Skeletal muscle cell (primary cell): ENCODE measurements at regions not wholly inside any gene's neighbourhood (a gene's known extent, or its start where the extent isn't known, plus 50 kb on each side); places are given as distances from the start of the nearest gene placed in this dataset.

Experiments
- DNase-seq: peaks from one replicate; pipeline ENCODE4 v3.0.0-alpha.2; 2010; ENCODE audit warnings: low read depth
- H3K4me3 ChIP-seq: 2 replicates; pipeline ENCODE4 v1.5.1; 2011; ENCODE audit warnings: low read depth, mild to moderate bottlenecking, control low read depth, low read length, moderate library complexity

GRCh38 chr13:63149375-63149774 is 1733.7 kb upstream of the PCDH20 start:
- H3K4me3 ChIP-seq, result no peak overlapping the region

GRCh38 chr13:63139277-63139676 is 1723.6 kb upstream of the PCDH20 start:
- no peak for DNase-seq

More at GRCh38 chr13:63149375-63149774, 1733.7 kb upstream of the PCDH20 start:
- no peak for DNase-seq

GRCh38 chr13:63129995-63130394 is 1714.3 kb upstream of the PCDH20 start:
- no peak for DNase-seq
- no peak overlapping the region for H3K4me3 ChIP-seq

More at GRCh38 chr13:63139277-63139676, 1723.6 kb upstream of the PCDH20 start:
- H3K4me3 ChIP-seq, result no peak overlapping the region

DNA sequence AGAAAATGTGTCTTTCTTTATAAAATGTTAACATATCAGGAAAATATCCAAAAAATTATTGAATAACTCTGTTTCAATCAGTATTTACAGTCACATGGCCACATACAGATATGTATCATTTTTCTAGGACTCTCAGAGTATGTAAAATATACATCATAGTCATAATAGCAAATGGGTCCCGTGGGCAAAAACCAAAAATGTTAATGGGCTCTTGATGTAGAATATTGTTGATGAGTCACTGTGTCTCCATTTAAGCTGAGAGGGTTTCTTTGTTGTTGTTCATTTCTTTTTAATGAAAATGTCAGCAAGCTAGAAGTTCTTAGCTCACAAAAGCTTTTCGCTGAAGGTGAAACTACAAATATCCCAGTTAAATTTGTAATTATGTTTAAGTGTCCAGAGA is 1713.1 kb upstream of the PCDH20 start:
- no peak overlapping the region for H3K4me3 ChIP-seq
- DNase-seq, result peak; percentile 8

DNA sequence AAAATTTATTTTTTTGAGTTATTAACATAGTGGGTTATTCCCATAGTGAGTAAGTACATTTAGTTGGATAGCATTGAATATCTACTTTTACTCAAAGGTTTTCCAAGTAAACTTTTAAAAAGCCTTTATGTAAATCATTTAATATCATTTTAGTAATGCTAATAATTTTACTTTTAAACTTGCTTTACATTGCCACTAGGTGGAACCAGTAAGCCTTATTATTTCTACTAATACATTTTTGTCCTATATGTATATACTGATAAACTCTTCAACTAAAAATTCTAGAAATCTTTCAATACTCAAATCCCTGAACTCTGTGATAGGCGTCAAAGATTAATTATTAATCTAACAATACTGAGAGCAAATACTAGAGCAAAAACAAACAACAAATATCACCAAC is 1709.2 kb upstream of the PCDH20 start:
- H3K4me3 ChIP-seq, result no peak overlapping the region
- no peak for DNase-seq

GRCh38 chr13:63120883-63121282 is 1705.2 kb upstream of the PCDH20 start:
- DNase-seq, result no peak
- H3K4me3 ChIP-seq, result no peak overlapping the region

DNA sequence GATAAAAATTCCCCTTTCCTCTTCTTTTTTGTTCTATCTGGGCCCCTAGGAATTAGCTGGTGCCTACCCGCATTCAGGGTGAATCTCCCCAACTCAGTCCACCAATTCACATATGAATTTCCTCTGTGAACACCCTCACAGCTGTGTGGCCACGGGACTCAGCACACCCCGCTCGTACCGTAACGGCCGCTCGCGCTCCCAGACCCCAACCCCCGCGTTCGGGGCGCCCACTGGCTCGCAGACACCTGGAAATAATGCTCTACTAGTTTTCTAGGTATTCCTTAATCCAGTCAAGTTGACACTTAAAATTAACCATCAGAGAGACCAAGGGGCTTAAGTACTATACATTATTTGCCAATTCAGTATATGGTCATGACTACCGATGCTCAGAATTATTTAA is 1702.1 kb upstream of the PCDH20 start:
- no peak for DNase-seq
- no peak overlapping the region for H3K4me3 ChIP-seq

DNA sequence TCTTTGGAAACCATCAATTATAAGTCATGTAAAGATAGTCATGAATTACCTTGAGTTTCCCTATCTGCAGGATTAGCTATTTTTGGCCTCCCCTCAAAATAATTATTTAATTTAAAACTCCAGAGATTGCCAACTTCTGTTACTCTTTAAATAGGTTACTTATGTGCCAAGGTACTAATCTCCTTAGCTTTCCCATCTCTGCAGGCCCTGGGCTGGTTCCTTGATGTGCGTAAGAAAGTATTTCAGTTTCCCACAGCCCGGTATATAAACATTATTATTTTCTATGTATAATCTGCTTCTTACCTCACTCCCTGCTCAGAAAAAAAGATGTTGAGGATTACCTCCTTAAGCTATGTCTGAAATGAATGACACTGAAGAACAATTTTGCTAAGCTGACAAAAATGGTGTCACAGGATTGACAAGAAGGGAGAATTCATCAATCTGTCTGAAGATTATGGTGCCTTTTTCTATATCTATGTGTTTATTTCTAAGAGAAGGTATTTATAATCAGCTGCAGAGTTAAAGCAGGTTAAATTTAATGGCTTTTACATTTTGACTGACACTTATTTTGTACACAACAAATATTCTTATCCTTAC is 1697.2 kb upstream of the PCDH20 start:
- no peak for DNase-seq
- H3K4me3 ChIP-seq, result no peak overlapping the region

GRCh38 chr13:63110466-63110865 is 1694.8 kb upstream of the PCDH20 start:
- H3K4me3 ChIP-seq, result no peak overlapping the region
- no peak for DNase-seq

GRCh38 chr13:63107179-63107943 is 1691.7 kb upstream of the PCDH20 start:
- peak; percentile 27 for DNase-seq
- no peak overlapping the region for H3K4me3 ChIP-seq

DNA sequence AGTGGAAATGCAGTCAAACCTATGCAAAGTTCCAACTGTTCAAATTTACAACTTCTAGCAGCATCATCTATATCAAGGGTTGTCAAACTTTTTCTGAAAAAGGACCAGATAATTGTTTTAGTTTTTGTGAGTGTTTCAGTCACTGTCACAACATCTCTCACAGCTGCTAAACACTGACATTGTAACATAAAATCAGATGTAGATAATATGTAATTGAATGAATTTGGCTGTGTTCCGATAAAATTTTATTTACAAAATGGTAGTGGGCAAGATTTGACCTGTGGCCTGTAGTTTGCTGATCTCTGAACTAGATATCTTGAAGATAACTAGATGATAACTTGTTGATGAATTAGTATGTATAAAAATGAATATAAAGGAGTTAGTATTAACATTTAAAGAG is 1679.1 kb upstream of the PCDH20 start:
- no peak for DNase-seq
- H3K4me3 ChIP-seq, result no peak overlapping the region

- H3K4me3 ChIP-seq, result no peak overlapping the region
- no peak for DNase-seq
These were observed 1678.3 kb upstream of the PCDH20 start for GRCh38 chr13:63093907-63094469.

DNA sequence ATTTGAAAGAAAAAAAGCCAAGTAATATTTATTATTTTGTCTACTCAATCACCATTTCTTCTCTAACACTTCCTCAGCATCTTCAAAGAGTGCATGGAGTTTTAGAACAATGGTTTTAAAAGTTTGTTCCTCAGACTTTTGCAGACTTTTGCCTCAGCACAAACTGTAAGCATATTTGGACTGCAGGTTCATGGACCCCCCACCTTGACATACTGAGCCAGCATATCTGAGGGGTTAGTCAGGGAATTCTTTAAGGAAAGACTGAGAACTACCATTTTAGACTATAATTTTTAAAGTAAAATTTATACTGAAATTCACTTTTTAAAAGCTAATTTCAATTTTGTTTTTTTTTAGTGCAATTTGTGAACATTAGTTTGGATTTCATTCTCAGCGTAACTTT is 1676.8 kb upstream of the PCDH20 start:
- DNase-seq, result no peak
- H3K4me3 ChIP-seq, result no peak overlapping the region

DNA sequence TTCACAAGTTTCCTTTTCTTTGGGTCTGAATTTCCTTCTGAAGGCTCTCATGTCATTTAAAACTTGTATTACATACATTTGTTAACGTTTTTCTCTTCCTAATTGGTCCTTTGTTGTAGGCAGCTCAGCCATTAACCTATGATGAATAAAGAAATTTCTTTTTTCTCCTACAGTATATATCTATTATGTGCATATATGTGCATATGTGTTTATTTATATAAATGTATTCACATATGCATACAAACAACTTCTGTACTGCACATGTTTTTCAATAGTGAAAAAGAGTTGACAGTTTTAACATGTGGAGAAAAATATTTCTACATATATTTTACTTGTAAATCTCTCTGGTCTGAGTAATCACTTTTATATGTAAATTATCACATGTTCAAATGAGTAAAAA is 1674.9 kb upstream of the PCDH20 start:
- no peak overlapping the region for H3K4me3 ChIP-seq
- DNase-seq, result no peak

DNA sequence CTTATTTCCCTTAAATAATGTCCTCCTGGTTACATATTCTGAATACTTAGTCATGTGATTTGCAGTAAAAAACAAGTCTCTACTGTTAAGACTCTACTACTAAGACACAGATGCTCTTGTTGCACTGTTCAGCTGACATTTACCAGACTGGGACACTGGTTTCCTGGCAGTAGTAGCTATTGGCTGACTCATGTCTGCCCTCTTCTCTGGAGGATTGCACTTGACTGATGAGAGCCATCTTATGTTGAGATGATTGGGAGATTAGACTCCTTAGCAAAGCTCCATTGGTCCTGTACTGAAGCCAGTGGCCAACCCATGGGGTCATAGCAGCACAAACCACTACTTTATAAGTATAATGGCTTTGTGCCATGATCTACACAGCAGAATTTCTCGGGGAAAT is 1672.6 kb upstream of the PCDH20 start:
- H3K4me3 ChIP-seq, result no peak overlapping the region
- DNase-seq, result peak; percentile 7

DNA sequence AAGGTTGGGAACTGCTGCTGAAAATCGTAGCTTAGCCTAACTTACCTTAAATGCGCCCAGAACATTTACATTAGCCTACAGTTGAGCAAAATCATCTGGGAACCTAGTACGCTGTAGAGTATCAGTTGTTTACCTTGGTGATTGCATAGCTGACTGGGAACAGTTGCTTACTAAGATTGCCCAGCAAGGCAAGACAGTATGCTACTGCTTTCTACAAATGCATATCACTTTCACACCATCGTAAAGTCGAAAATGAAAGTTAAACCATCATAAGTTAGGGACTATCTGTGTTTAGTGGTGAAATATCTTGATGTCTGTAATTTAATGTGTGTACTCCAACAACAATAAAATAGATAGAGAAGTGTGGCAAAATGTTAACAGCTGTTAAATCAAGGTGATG is 1670.6 kb upstream of the PCDH20 start:
- no peak overlapping the region for H3K4me3 ChIP-seq
- no peak for DNase-seq

- no peak for DNase-seq
- no peak overlapping the region for H3K4me3 ChIP-seq
These were observed 1670.2 kb upstream of the PCDH20 start for GRCh38 chr13:63085851-63086250.

DNA sequence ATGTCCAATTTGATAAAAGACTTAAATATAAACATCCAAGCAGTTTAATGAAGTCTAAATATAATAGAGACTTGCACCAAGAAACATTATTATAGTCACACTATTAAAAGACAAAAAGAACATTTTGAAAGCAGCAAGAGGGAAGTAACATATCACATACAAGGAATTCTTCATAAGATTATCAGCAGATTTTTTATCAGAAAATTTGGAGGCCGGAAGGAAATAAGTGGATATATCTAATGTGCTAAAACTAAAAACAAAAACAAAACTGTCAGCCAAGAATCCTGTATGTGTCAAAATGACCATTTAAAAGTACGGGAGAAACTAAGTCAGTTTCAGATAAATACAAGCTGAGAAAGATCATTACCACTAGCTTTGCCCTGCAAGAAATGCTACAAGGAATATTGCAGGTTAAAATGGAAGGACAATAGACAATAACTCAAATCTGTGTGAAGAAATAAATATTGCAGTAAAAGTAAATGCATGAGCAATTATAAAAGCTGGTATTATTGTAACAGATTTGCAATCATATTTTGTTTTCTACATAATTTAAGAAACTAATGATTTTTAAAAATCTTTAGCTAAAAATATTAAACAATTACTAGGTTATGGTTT is 1665.9 kb upstream of the PCDH20 start:
- H3K4me3 ChIP-seq, result no peak overlapping the region
- DNase-seq, result no peak

DNA sequence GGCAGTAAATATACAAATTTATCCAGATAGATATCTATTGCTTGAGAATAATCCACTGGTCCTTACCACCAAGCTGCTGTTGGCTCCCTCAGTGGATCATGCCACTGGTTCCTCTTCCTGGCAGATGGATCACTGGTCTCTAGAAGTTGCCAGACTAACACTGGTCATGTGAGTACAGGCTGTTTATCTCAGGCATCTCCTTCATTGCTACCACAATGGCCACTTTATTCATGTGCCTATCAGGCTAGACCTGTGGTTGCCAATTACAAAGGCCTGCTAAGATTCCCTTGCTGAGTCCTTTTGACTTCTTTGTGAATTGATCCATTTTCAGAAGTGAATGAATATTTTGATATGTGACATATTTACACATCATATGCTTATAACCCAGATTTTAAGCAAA is 1659.5 kb upstream of the PCDH20 start:
- no peak overlapping the region for H3K4me3 ChIP-seq
- no peak for DNase-seq

DNA sequence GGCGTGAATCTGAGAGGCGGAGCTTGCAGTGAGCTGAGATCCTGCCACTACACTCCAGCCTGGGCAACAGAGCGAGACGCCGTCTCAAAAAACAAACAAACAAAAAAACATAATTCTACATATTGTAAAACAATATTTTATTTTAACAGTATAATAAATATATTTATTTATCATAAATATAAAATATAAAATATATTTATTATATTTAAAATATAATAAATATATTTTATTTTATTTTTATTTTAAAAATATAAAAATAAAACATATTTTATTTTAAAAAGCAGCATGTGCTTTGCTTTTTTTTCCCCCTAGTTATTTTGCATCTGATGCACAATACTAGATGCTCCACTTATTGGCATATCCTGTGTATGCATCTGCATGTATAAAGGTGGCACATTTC is 1634.6 kb upstream of the PCDH20 start:
- DNase-seq, result no peak
- H3K4me3 ChIP-seq, result no peak overlapping the region

DNA sequence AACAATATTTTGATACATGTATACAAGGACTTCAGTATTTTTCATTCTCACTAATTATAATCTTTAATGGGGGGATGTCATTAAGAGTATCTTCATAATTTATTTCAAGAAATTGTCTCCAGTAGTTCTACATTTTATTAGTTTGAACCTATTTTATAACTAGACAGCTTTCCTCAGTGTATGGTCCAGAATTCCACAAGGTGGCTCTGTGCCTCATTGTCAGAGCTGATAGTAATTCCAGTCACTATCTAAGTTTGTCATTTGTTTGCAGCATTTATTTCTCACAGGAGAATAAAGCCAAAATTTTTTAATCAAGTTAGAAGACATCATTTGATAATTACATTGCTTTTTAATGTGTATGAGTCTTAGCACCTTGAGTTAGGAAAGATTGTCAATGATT is 1633.0 kb upstream of the PCDH20 start:
- no peak overlapping the region for H3K4me3 ChIP-seq
- no peak for DNase-seq
